OCI-LY1 (cell line): ENCODE measurements at regions not wholly inside any gene's neighbourhood (a gene's known extent, or its start where the extent isn't known, plus 50 kb on each side); places are given as distances from the start of the nearest gene placed in this dataset.

ENCODE experiments used
- H2AFZ ChIP-seq: fragments of 200-600 bp; sonication (generic), shearing (Covaris generic); 2 replicates; pipeline ENCODE4 v1.6.0; 2014; ENCODE audit warnings: antibody characterized with exemption, mild to moderate bottlenecking, low read length
- H3F3A ChIP-seq: fragments of 200-600 bp; sonication (generic), shearing (Covaris generic); 2 replicates; pipeline ENCODE4 v1.6.0; 2014; ENCODE audit warnings: mild to moderate bottlenecking, antibody characterized with exemption, low read length, moderate library complexity; ENCODE audit not compliant: insufficient read depth
- H3K27ac ChIP-seq: fragments of 200-600 bp; sonication (generic); 2 replicates; pipeline ENCODE4 v1.5.1; 2014; ENCODE audit warnings: low read length, mixed run types, mild to moderate bottlenecking, low read depth; ENCODE audit not compliant: poor library complexity, severe bottlenecking
- H3K27me3 ChIP-seq: fragments of 200-600 bp; sonication (generic); 2 replicates; pipeline ENCODE4 v1.6.0; 2014; ENCODE audit warnings: antibody characterized with exemption, mild to moderate bottlenecking, low read length, moderate library complexity; ENCODE audit not compliant: insufficient read depth
- H3K36me3 ChIP-seq: fragments of 200-600 bp; sonication (generic); 2 replicates; pipeline ENCODE4 v1.6.1; 2014; ENCODE audit warnings: mild to moderate bottlenecking, antibody characterized with exemption, low read length, moderate library complexity, mixed read lengths; ENCODE audit not compliant: insufficient read depth
- H3K4me1 ChIP-seq: fragments of 200-600 bp; sonication (generic); 2 replicates; pipeline ENCODE4 v1.5.1; 2014; ENCODE audit warnings: mild to moderate bottlenecking, low read length, moderate library complexity; ENCODE audit not compliant: insufficient read depth, severe bottlenecking
- H3K4me2 ChIP-seq: fragments of 200-600 bp; sonication (generic), shearing (Covaris generic); 2 replicates; pipeline ENCODE4 v1.6.1; 2014; ENCODE audit warnings: low read length
- H3K4me3 ChIP-seq: fragments of 200-600 bp; sonication (generic); 2 replicates; pipeline ENCODE4 v1.5.1; 2014; ENCODE audit warnings: low read length, low read depth, mild to moderate bottlenecking, mixed read lengths; ENCODE audit not compliant: poor library complexity, severe bottlenecking
- H3K79me2 ChIP-seq: fragments of 200-600 bp; shearing (Covaris generic); 2 replicates; pipeline ENCODE4 v1.6.1; 2016; ENCODE audit warnings: mixed run types, low read length, mixed read lengths; ENCODE audit not compliant: insufficient read depth
- H3K9ac ChIP-seq: fragments of 200-600 bp; sonication (generic), shearing (Covaris generic); 2 replicates; pipeline ENCODE4 v1.6.1; 2014; ENCODE audit warnings: mild to moderate bottlenecking, low read length, mixed read lengths
- H3K9me2 ChIP-seq: fragments of 200-600 bp; sonication (generic), shearing (Covaris generic); 2 replicates; pipeline ENCODE4 v1.6.1; 2014; ENCODE audit warnings: low read depth, mild to moderate bottlenecking, low read length, mixed read lengths
- H3K9me3 ChIP-seq: fragments of 200-600 bp; shearing (Covaris generic); 2 replicates; pipeline ENCODE4 v1.6.1; 2014; ENCODE audit warnings: low read length, mixed read lengths
- H4K20me1 ChIP-seq: fragments of 200-600 bp; sonication (generic), shearing (Covaris generic); 2 replicates; pipeline ENCODE4 v1.6.0; 2016; ENCODE audit warnings: mild to moderate bottlenecking, low read length; ENCODE audit not compliant: insufficient read depth
- CTCF ChIP-seq: fragments of 200-600 bp; sonication (generic), shearing (Covaris generic); IDR thresholded peaks from 2 replicates; pipeline ENCODE4 v1.5.1; 2017; ENCODE audit warnings: mild to moderate bottlenecking, antibody characterized with exemption, low read length, moderate library complexity, mixed read lengths
- EZH2 ChIP-seq: fragments of 200-600 bp; sonication (generic), shearing (Covaris generic); IDR thresholded peaks from 2 replicates; pipeline ENCODE4 v1.8.0; 2017; ENCODE audit warnings: borderline replicate concordance, mixed run types, mild to moderate bottlenecking, antibody characterized with exemption, low read length, moderate library complexity, mixed read lengths

- Histone ChIP-seq H3F3A (no peaks in the 10 kb centered on the region), H3K79me2 (no peaks in the 10 kb centered on the region), H3K9me3 (no peaks in the 10 kb centered on the region), H2AFZ (no peak overlapping the region), H3K4me1 (no peaks in the 10 kb centered on the region), H3K36me3 (no peaks in the 10 kb centered on the region), H3K9me2 (no peaks in the 10 kb centered on the region), H4K20me1 (no peaks in the 10 kb centered on the region), H3K27ac (no peak overlapping the region), H3K4me3 (no peak overlapping the region), H3K27me3 (no peaks in the 10 kb centered on the region), H3K4me2 (no peak overlapping the region), H3K9ac (no peak overlapping the region)
- TF ChIP-seq EZH2 (no peak), CTCF (no peak)
Measured at GRCh38 chr7:32150589-32150988, 80.4 kb upstream of the PDE1C start.

GRCh38 chr7:32150039-32150438 is 79.8 kb upstream of the PDE1C start:
- TF ChIP-seq CTCF (no peak), EZH2 (no peak)
- no peaks in the 10 kb centered on the region for H3K9me2 ChIP-seq
- no peaks in the 10 kb centered on the region for H3K9me3 ChIP-seq
- no peak overlapping the region for H3K4me3 ChIP-seq
- no peaks in the 10 kb centered on the region for H3K36me3 ChIP-seq
- no peak overlapping the region for H2AFZ ChIP-seq
- no peaks in the 10 kb centered on the region for H3K79me2 ChIP-seq
- H4K20me1 ChIP-seq, result no peaks in the 10 kb centered on the region
- H3K27me3 ChIP-seq, result no peaks in the 10 kb centered on the region
- no peaks in the 10 kb centered on the region for H3F3A ChIP-seq
- no peak overlapping the region for H3K9ac ChIP-seq
- no peaks in the 10 kb centered on the region for H3K4me1 ChIP-seq
- H3K4me2 ChIP-seq, result no peak overlapping the region
- H3K27ac ChIP-seq, result no peak overlapping the region

- Histone ChIP-seq H3F3A (no peaks in the 10 kb centered on the region), H3K27me3 (no peaks in the 10 kb centered on the region), H3K4me1 (no peaks in the 10 kb centered on the region), H3K9ac (no peak overlapping the region), H4K20me1 (no peaks in the 10 kb centered on the region), H2AFZ (no peak overlapping the region), H3K27ac (no peak overlapping the region), H3K9me3 (no peaks in the 10 kb centered on the region), H3K4me2 (no peak overlapping the region), H3K36me3 (no peaks in the 10 kb centered on the region), H3K79me2 (no peaks in the 10 kb centered on the region), H3K9me2 (no peaks in the 10 kb centered on the region), H3K4me3 (no peak overlapping the region)
- TF ChIP-seq EZH2 (no peak), CTCF (no peak)
Measured at GRCh38 chr7:32147546-32148268, 77.5 kb upstream of the PDE1C start.
